ENCODE measurements at regions not wholly inside any gene's neighbourhood (a gene's known extent, or its start where the extent isn't known, plus 50 kb on each side); places are given as distances from the start of the nearest gene placed in this dataset.

DNA sequence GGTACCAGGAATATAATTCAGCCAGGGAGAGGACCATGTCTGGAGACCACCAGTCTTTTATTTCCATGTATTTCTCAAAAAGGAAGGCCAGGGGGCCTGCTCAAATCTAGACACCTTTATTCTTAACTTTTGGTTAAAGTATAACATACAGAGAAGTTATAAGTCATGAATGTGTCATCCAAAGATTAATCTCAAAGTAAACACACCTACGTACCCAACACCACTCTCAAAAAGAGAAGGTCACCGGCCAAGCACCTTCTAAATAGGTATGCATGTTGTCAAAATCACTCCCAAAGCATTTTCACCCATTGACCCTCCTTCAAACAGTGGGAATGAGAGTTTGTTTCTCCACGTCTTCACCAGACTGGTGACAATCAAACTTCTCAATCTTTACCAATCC is 60.0 kb upstream of the FZD10 start:
- DNase-seq (ENCODE audit: low spot score), result no peak

DNA sequence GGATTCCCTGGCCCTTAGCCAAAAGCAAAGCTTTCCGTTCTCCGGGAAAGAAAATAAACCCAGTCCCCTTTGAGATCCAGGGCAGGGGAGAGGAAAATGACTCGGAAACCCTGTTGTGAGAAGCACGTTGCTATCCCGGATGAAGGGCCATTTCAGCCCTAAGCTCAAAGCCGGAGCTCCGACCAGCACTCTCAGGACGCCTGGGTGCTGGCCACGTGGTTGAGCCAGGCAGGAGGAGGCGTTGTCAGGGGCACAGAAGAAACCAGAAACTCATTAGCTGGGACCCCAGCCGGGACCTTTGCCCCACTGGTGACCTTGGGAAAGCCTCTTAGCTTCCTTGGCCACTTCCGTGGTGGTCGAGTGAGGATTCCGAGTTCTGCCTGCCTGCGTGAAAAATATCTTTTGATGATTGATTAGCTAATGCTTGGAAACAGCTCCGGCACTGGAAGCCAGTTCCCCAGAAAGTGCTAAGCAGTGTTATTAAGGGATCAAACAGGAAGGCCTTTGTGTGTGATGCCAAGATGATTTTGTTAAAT is 57.6 kb upstream of the FZD10 start:
- DNase-seq (ENCODE audit: low spot score), result no peak

DNA sequence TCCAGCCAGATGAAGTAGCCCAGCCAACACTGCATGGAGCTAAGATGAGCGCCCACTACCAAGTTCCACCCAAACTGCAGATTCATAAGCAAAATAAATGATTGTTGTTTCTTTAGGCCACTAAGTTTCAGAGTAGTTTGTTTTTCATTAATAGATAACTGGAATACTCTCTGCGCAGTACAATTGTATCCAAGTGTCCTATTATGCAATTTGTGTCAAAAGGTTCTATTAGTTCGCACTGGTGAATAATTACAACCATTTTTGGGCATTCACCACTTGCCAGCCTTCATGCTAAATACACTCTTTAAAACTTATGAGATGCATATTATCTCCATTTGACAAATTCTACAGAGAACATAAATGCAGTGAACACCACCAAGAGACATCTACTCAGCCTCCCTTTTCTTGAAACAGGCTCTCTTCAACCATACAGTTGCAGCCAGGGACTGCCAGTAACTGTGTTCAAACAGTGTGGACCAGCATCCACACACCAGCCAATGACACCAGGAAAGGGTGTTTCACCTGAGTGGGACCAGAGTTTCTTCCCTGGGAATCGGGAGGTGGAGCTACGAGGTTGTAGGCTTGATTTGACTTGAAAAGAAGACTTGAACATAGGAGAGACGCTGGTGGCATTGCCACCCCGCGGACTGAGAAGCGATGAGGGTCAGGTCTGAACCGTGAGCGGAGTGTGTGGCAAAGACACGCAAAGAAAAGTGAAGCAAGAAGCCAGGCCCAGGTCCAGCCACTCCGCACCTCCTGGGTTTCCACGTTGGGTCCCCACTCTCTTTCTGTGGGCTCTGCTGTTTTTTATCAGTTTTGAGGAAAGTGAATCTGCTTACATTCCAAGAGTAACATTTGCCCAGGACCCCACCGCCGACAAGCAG is 53.0 kb upstream of the FZD10 start:
- no peak for DNase-seq (ENCODE audit: low spot score)

DNA sequence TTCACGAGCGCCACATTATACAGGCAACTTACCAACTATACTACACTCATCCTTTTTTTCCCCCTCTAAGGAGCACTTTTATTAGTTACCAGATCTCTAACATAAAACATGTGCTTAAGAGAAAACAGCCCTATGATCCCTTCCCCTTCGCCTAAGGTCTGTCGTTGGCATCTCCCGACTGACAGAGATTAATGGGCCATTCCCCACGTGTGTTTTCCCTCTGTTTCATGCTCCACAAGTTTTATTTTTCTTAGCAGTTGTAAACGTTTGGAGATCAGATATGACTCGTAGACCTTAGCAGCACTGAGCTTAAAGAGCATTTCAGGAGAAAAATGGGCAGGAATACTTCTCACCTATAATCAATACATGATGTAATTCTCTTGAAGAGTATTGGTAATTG is 51.4 kb upstream of the FZD10 start:
- DNase-seq (ENCODE audit: low spot score), result no peak

DNA sequence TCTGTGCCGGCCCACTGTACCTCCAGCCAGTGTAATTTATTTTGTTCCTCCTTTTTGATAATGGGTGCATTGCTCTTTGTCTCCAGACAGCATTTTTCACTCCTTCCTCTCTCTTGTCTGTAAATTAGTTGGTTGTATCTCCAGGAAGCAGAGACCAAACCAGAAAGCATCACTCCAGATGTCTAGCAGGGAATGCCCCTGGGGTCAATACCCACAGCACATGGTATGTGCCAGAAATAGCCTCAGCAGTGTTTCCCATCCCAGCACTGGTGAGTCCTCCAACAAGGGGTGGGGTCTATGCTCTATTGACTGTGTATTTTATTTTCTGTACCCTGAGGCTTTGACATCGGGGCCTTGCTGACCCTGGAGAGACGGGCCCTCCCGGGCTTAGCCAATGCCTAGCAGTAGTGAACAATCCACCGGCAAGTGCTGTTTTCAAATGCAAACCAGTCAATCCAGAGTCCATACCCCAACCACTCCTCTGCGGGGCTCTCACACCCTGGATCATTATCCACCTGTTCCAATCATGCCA is 50.2 kb upstream of the FZD10 start:
- no peak for DNase-seq (ENCODE audit: low spot score)

Measured in SW480 (cell line).